ENCODE measurements at regions not wholly inside any gene's neighbourhood (a gene's known extent, or its start where the extent isn't known, plus 50 kb on each side); places are given as distances from the start of the nearest gene placed in this dataset.

- DNase-seq = no peak
- Histone ChIP-seq H3K9me3 (no peaks in the 10 kb centered on the region), H3K4me1 (ENCODE audit: insufficient read depth) (no peaks in the 10 kb centered on the region), H3K36me3 (no peaks in the 10 kb centered on the region), H3K27me3 (no peaks in the 10 kb centered on the region), H3K4me3 (no peak overlapping the region), H3K27ac (no peak overlapping the region)
- WGBS, 3 donors = 79 to 96% (median 91%) methylated on average over 1 of the region's 1 CpG
- TF ChIP-seq POLR2A (IDR thresholded peaks at IDR 0.05) (no peak), CTCF (IDR thresholded peaks at IDR 0.05) (no peak), EP300 (IDR thresholded peaks at IDR 0.05) (no peak)
- intact Hi-C loops (cut with DNase I) = no loop called here
These were observed 389.4 kb upstream of the TUSC1 start for GRCh38 chr9:26067608-26068007.

GRCh38 chr9:26066237-26066636 is 388.0 kb upstream of the TUSC1 start:
- no peaks in the 10 kb centered on the region for H3K4me1 ChIP-seq (ENCODE audit: insufficient read depth)
- 3 to 15% (median 13%) methylated on average over 1 of the region's 1 CpG for WGBS, 3 donors
- TF ChIP-seq CTCF (IDR thresholded peaks at IDR 0.05) = no peak
- TF ChIP-seq POLR2A (IDR thresholded peaks at IDR 0.05) = no peak
- TF ChIP-seq EP300 (IDR thresholded peaks at IDR 0.05) = no peak

GRCh38 chr9:26061948-26062575 is 383.8 kb upstream of the TUSC1 start:
- H3K27ac ChIP-seq = no peak overlapping the region
- intact Hi-C loops (cut with DNase I) = no loop called here
- WGBS, 3 donors = 46 to 55% (median 49%) methylated on average over 4 of the region's 4 CpGs
- no peaks in the 10 kb centered on the region for H3K4me1 ChIP-seq (ENCODE audit: insufficient read depth)
- no peak for DNase-seq
- no peak overlapping the region for H3K4me3 ChIP-seq
- no peaks in the 10 kb centered on the region for H3K9me3 ChIP-seq
- H3K27me3 ChIP-seq = no peaks in the 10 kb centered on the region
- H3K36me3 ChIP-seq = no peaks in the 10 kb centered on the region
- no peak for TF ChIP-seq POLR2A (IDR thresholded peaks at IDR 0.05)
- no peak for TF ChIP-seq CTCF (IDR thresholded peaks at IDR 0.05)
- TF ChIP-seq EP300 (IDR thresholded peaks at IDR 0.05) = no peak

More at GRCh38 chr9:26066237-26066636, 388.0 kb upstream of the TUSC1 start:
- no peaks in the 10 kb centered on the region for H3K9me3 ChIP-seq
- intact Hi-C loops (cut with DNase I) = no loop called here
- no peaks in the 10 kb centered on the region for H3K36me3 ChIP-seq
- DNase-seq = no peak
- H3K27ac ChIP-seq = no peak overlapping the region
- H3K4me3 ChIP-seq = no peak overlapping the region
- H3K27me3 ChIP-seq = no peaks in the 10 kb centered on the region

GRCh38 chr9:26058111-26058895 is 380.1 kb upstream of the TUSC1 start:
- Histone ChIP-seq H3K4me1 (ENCODE audit: insufficient read depth) (no peaks in the 10 kb centered on the region), H3K27me3 (no peaks in the 10 kb centered on the region), H3K27ac (no peak overlapping the region), H3K36me3 (no peaks in the 10 kb centered on the region), H3K4me3 (no peak overlapping the region), H3K9me3 (no peaks in the 10 kb centered on the region)
- TF ChIP-seq POLR2A (IDR thresholded peaks at IDR 0.05) (no peak), EP300 (IDR thresholded peaks at IDR 0.05) (no peak), CTCF (IDR thresholded peaks at IDR 0.05) (no peak)
- WGBS, 3 donors = 43 to 50% (median 48%) methylated on average over 1 of the region's 1 CpG
- no peak for DNase-seq
- intact Hi-C loops (cut with DNase I) = no loop called here
